RWPE2 (cell line): ENCODE measurements at regions not wholly inside any gene's neighbourhood (a gene's known extent, or its start where the extent isn't known, plus 50 kb on each side); places are given as distances from the start of the nearest gene placed in this dataset.

Experiments
- ATAC-seq: fragments of 200-7000 bp; cut with Tn5 transposase; 3 replicates; pipeline ENCODE4 v1.9.1; 2021; ENCODE audit warnings: low read depth
- DNase-seq: peaks from one replicate; pipeline ENCODE4 v3.0.0-alpha.2; 2020; ENCODE audit warnings: low spot score
- H3K27ac ChIP-seq: fragments of 450-650 bp; 2 replicates; pipeline ENCODE4 v1.5.1; 2017; ENCODE audit warnings: mild to moderate bottlenecking; ENCODE audit not compliant: poor library complexity, severe bottlenecking
- H3K27me3 ChIP-seq: fragments of 250-450 bp; sonication (Bioruptor Pico); 2 replicates; pipeline ENCODE4 v1.5.1; 2021; ENCODE audit warnings: mild to moderate bottlenecking, moderate library complexity; ENCODE audit not compliant: insufficient read depth, poor library complexity, severe bottlenecking
- H3K36me3 ChIP-seq: fragments of 250-450 bp; sonication (Bioruptor Pico); 2 replicates; pipeline ENCODE4 v1.5.1; 2020; ENCODE audit warnings: low read depth, mild to moderate bottlenecking, moderate library complexity
- H3K4me1 ChIP-seq: fragments of 250-450 bp; sonication (Bioruptor Pico); 2 replicates; pipeline ENCODE4 v1.5.1; 2021; ENCODE audit warnings: mild to moderate bottlenecking, moderate library complexity; ENCODE audit not compliant: insufficient read depth, poor library complexity, severe bottlenecking
- H3K4me3 ChIP-seq: fragments of 250-450 bp; sonication (Bioruptor Pico); 2 replicates; pipeline ENCODE4 v1.5.1; 2021; ENCODE audit warnings: mild to moderate bottlenecking, moderate library complexity; ENCODE audit not compliant: severe bottlenecking
- H3K9me3 ChIP-seq: fragments of 250-450 bp; sonication (Bioruptor Pico); 2 replicates; pipeline ENCODE4 v1.5.1; 2021; ENCODE audit warnings: mild to moderate bottlenecking, moderate library complexity; ENCODE audit not compliant: severe bottlenecking
- TF ChIP-seq, protein P1 (sequence below): fragments of 450-650 bp; IDR thresholded peaks from one replicate; pipeline ENCODE4 v1.5.1; 2017; ENCODE audit warnings: mild to moderate bottlenecking, moderate library complexity; ENCODE audit not compliant: poor library complexity, severe bottlenecking

DNA sequence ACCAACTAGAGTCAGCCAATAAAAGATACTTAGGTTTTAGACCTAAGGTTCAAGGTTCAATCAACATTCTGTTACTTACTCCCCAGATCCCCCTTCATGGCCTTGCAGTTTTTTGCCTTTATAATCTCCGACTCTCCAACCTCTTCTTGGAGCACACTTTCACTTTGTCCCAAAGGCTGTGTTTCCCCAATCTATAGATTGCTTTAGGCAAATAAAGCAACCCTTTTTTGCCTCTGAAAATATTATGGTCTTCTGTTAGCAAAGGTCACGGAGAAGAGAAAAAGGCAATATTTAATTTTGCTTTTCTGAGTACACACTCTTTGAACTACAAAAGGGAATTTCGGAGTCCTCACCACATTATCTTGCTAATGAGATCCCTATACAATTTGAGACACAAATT is 268.1 kb downstream of the PLOD2 start:
- Histone ChIP-seq H3K4me3 (no peak overlapping the region), H3K27me3 (no peaks in the 10 kb centered on the region), H3K4me1 (no peaks in the 10 kb centered on the region), H3K9me3 (no peaks in the 10 kb centered on the region), H3K27ac (no peak overlapping the region), H3K36me3 (no peaks in the 10 kb centered on the region)
- ATAC-seq (no peak), DNase-seq (no peak)
- TF ChIP-seq, protein P1, sequence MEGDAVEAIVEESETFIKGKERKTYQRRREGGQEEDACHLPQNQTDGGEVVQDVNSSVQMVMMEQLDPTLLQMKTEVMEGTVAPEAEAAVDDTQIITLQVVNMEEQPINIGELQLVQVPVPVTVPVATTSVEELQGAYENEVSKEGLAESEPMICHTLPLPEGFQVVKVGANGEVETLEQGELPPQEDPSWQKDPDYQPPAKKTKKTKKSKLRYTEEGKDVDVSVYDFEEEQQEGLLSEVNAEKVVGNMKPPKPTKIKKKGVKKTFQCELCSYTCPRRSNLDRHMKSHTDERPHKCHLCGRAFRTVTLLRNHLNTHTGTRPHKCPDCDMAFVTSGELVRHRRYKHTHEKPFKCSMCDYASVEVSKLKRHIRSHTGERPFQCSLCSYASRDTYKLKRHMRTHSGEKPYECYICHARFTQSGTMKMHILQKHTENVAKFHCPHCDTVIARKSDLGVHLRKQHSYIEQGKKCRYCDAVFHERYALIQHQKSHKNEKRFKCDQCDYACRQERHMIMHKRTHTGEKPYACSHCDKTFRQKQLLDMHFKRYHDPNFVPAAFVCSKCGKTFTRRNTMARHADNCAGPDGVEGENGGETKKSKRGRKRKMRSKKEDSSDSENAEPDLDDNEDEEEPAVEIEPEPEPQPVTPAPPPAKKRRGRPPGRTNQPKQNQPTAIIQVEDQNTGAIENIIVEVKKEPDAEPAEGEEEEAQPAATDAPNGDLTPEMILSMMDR, result no peak

DNA sequence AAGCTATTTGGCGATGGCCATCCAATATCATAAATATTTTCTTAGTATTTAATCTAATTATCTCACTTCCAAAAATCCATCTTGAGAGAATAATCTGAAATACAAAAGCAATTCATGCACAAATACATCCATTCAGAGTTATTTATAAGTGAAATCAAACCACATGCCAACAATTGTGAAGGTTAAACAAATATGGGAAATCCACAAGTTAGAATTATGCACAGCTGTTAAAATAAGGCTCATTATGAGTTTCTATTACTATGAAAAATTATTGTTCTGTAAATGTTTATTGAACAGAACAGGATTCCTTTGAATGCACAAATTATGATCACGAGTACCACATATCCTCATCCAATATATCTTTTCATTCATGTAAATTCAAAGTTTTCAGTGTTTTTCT is 267.7 kb downstream of the PLOD2 start:
- H3K4me3 ChIP-seq, result no peak overlapping the region
- no peak for DNase-seq
- ATAC-seq, result no peak
- H3K9me3 ChIP-seq, result no peaks in the 10 kb centered on the region
- no peaks in the 10 kb centered on the region for H3K36me3 ChIP-seq
- TF ChIP-seq, protein P1, result no peak
- no peak overlapping the region for H3K27ac ChIP-seq
- no peaks in the 10 kb centered on the region for H3K27me3 ChIP-seq
- H3K4me1 ChIP-seq, result no peaks in the 10 kb centered on the region

DNA sequence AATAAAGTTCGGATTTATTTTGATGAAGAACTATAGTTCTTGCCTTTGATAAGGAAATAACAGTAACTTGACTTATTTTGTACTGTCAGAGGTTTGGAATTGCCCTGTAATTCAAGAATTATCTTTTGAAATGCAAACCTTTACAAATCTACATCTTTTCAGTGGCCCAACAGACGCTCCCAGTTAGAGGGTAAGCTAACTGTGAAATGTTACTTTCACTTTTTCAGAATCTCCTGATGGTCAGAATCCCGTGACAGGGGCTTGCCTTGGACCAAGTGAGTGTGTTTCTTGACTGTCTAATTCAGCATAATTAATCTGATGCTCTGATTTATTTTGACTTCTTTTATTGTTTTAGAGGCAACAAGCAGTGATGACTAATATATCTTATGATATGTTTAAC is 262.5 kb downstream of the PLOD2 start:
- Histone ChIP-seq H3K4me3 (no peak overlapping the region), H3K27me3 (no peaks in the 10 kb centered on the region), H3K27ac (no peak overlapping the region), H3K9me3 (no peaks in the 10 kb centered on the region), H3K4me1 (no peaks in the 10 kb centered on the region), H3K36me3 (no peaks in the 10 kb centered on the region)
- TF ChIP-seq, protein P1, result no peak
- DNase-seq (no peak), ATAC-seq (no peak)

DNA sequence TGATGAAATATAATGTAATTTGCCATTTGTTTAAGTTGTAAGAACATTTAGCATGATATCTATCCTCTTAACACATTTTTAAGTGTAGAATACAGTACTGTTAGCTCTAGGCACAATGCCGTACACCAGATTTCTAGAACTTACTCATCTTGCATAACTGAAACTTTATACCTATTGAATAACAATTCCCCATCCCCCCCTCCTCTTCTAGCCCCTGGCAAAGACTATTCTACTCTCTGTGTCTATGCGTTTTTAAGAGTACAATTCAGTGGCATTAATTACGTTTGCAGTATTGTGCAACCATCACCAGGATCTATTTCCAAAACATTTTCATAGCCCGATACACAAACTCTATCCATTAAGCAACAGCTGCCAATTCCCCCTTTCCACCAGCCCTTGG is 261.7 kb downstream of the PLOD2 start:
- Histone ChIP-seq H3K27me3 (no peaks in the 10 kb centered on the region), H3K36me3 (no peaks in the 10 kb centered on the region), H3K4me3 (no peak overlapping the region), H3K4me1 (no peaks in the 10 kb centered on the region), H3K9me3 (no peaks in the 10 kb centered on the region), H3K27ac (no peak overlapping the region)
- no peak for DNase-seq
- no peak for ATAC-seq
- TF ChIP-seq, protein P1, result no peak

DNA sequence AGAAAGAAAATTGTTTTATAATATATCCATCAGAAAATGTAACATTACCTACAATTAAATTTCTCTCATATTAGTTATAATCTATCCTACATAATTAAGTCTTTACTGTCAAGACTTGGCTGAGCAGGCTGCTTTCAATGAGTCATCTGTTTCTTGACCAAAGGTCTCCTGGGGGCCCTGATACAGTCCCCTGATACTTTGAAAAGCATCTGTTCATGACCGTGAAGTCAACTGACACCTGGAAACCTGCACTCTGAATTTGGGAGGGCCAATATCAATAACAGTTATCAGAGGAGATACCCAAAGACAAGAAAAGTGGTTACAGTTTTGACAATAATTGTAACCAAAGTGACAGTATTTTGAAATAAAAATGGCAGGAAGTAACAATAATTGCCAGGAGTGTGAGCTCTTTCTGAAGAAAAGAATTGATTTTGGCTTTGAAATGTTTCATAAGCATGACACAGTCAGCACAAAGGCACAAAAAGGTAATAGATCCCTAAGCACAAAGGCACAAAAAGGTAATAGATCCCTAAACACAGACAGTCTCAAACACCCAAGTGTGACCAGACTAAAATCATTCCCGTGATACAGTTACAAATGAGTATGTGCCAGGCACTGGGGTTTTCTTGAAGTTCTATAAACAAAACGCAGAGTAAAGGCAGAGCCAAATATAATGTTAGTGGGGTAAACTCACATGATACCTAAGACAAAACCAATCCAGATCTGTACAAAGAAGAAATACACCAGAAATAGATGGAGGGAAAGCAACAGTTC is 260.7 kb downstream of the PLOD2 start:
- ATAC-seq (no peak), DNase-seq (no peak)
- TF ChIP-seq, protein P1, result no peak
- H3K36me3 ChIP-seq, result no peaks in the 10 kb centered on the region
- H3K9me3 ChIP-seq, result no peaks in the 10 kb centered on the region
- no peaks in the 10 kb centered on the region for H3K27me3 ChIP-seq
- no peak overlapping the region for H3K4me3 ChIP-seq
- no peaks in the 10 kb centered on the region for H3K4me1 ChIP-seq
- no peak overlapping the region for H3K27ac ChIP-seq
